ENCODE measurements at regions not wholly inside any gene's neighbourhood (a gene's known extent, or its start where the extent isn't known, plus 50 kb on each side); places are given as distances from the start of the nearest gene placed in this dataset.

DNA sequence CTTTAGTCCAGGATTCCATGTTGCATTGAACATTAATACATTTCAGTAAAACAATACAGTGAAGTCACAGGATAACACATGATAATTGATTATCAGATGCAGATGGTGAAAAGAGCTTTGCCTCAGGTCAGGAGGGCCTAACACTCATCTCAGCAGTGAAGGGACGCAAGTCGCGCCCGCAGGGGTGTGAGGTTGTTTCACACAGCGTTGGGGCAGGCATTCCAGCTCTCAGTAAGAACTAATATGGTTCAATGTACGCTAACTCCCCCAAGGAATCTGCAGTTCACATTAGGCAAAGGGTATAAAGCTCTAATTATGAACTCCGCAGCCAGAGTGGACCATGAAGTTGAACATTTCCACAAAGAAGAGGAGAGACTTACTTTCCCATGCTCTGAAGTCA, 53.1 kb upstream of the ATL2 start:
- CTCF ChIA-PET: no interaction called here
- Mint-ChIP-seq H3K9me3 (no peaks in the 10 kb centered on the region), H3K4me3 (no peak overlapping the region), H3K4me1 (no peaks in the 10 kb centered on the region), H3K27ac (no peak overlapping the region), H3K27me3 (peaks cover 4% of the 10 kb centered on the region), H3K36me3 (ENCODE audit: low read depth) (no peaks in the 10 kb centered on the region)
- intact Hi-C loops (cut with micrococcal nuclease): no loop called here
- DNase-seq (no peak), ATAC-seq (ENCODE audit: low read depth) (no peak)
- TF ChIP-seq, protein P1, sequence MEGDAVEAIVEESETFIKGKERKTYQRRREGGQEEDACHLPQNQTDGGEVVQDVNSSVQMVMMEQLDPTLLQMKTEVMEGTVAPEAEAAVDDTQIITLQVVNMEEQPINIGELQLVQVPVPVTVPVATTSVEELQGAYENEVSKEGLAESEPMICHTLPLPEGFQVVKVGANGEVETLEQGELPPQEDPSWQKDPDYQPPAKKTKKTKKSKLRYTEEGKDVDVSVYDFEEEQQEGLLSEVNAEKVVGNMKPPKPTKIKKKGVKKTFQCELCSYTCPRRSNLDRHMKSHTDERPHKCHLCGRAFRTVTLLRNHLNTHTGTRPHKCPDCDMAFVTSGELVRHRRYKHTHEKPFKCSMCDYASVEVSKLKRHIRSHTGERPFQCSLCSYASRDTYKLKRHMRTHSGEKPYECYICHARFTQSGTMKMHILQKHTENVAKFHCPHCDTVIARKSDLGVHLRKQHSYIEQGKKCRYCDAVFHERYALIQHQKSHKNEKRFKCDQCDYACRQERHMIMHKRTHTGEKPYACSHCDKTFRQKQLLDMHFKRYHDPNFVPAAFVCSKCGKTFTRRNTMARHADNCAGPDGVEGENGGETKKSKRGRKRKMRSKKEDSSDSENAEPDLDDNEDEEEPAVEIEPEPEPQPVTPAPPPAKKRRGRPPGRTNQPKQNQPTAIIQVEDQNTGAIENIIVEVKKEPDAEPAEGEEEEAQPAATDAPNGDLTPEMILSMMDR (IDR thresholded peaks at IDR 0.05): no peak
- POLR2A ChIA-PET: no interaction called here

DNA sequence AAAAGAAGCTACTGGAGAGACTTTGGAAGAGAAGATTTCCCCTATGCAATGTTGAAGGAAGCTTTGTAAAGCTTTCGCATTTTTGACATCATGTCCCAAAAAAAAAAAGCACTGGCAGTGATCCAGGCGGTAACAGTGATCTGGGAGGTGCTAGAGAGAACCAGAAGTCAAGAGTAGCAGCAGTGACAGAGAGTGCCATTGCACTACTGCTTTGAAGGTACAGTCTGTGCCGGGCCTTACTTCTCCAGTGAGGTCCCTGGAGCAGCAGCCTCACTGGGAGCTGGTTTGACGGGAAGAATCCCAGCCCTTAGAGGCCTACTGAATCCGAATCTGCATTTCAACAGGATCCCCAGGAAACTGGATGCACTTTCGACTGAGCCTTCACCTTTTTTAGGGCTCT, 50.9 kb upstream of the ATL2 start:
- Mint-ChIP-seq H3K4me3 (no peak overlapping the region), H3K4me1 (no peaks in the 10 kb centered on the region), H3K36me3 (ENCODE audit: low read depth) (no peaks in the 10 kb centered on the region), H3K9me3 (no peaks in the 10 kb centered on the region), H3K27me3 (peaks cover 2% of the 10 kb centered on the region), H3K27ac (no peak overlapping the region)
- TF ChIP-seq, protein P1 (IDR thresholded peaks at IDR 0.05): no peak
- POLR2A ChIA-PET: no interaction called here
- no peak for ATAC-seq (ENCODE audit: low read depth)
- no peak for DNase-seq
- intact Hi-C loops (cut with micrococcal nuclease): no loop called here
- CTCF ChIA-PET: no interaction called here

GRCh38 chr2:38427054-38427453, 50.0 kb upstream of the ATL2 start:
- no peaks in the 10 kb centered on the region for H3K9me3 Mint-ChIP-seq
- H3K27me3 Mint-ChIP-seq: peaks cover 2% of the 10 kb centered on the region
- TF ChIP-seq, protein P1 (IDR thresholded peaks at IDR 0.05): no peak
- H3K4me1 Mint-ChIP-seq: no peaks in the 10 kb centered on the region
- POLR2A ChIA-PET: no interaction called here
- DNase-seq: no peak
- H3K27ac Mint-ChIP-seq: no peak overlapping the region
- CTCF ChIA-PET: no interaction called here
- intact Hi-C loops (cut with micrococcal nuclease): no loop called here
- no peaks in the 10 kb centered on the region for H3K36me3 Mint-ChIP-seq (ENCODE audit: low read depth)
- no peak for ATAC-seq (ENCODE audit: low read depth)
- no peak overlapping the region for H3K4me3 Mint-ChIP-seq

Data from activated B cell treated with CpG ODN at 0.5 μM for 24 hours (primary cell).